M059J (cell line): ENCODE measurements at regions not wholly inside any gene's neighbourhood (a gene's known extent, or its start where the extent isn't known, plus 50 kb on each side); places are given as distances from the start of the nearest gene placed in this dataset.

Experiments
- DNase-seq: peaks from one replicate; pipeline ENCODE4 v3.0.0-alpha.2; 2012; ENCODE audit warnings: low read depth

DNA sequence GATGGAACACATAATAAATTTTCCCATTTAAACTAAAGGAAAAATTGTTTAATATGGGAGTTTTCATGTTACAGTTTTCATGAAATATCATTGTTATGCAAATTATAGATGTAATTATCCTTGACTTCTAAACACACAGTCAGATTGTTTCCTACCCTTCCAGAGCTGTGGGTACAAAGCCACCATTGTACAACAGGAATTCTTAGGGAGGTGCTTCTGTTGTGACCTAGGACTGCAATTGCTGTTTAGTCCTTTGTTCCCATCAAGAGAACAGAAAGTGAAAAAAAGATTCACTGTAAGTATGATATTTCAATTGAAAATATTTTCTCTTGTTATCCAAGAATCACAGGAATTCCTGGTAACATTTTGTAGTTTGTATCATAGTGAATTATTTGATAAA, 455.3 kb upstream of the NAALADL2 start:
- DNase-seq = no peak

DNA sequence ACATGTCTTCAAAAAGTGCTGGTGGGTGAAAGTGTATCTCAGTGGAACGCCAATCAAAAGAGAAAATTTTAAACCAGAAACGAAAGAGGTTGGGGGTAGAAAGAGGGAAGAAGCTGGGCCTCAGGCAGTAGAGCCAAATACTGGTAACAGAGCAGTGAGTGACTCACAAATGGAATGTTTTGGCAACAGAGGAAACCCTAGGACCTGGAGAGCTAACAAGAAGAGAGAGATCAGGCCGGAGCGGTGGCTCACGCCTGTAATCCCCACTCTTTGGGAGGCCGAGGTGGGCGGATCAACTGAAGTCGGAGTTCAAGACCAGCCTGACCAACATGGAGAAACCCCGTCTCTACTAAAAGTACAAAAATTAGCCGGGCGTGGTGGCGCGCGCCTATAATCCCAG, 450.8 kb upstream of the NAALADL2 start:
- DNase-seq = peak; percentile 77

DNA sequence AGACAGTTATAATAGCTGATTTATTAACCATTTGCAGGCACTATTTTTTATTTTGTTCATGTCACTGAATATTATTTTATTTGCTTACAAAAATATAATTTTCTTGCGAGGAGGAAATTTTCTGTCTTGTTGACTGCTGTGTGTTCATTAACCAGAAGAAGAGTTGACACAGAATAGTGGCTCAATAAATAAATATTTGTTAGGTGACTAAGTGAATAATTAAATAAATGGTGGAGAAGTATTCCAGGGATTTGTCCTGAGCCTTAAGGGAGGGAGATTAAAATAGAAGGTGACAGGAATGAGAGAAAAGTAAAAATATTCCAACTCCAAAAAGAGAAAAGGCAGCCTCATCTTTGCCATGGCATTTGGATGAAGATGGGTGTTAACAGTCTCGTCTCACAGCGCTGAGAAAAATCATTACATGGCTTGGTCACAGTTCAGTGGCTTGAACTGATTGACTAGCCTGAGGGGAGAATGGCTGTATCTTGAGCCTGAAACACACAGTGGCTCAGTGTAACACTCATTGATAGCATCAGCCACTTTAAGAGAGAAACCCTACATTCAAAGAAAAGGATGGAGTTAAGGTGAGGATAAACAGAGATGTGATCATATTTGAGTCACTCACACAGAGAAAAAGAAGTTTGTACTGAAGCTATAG, 449.9 kb upstream of the NAALADL2 start:
- DNase-seq = peak; percentile 35

DNA sequence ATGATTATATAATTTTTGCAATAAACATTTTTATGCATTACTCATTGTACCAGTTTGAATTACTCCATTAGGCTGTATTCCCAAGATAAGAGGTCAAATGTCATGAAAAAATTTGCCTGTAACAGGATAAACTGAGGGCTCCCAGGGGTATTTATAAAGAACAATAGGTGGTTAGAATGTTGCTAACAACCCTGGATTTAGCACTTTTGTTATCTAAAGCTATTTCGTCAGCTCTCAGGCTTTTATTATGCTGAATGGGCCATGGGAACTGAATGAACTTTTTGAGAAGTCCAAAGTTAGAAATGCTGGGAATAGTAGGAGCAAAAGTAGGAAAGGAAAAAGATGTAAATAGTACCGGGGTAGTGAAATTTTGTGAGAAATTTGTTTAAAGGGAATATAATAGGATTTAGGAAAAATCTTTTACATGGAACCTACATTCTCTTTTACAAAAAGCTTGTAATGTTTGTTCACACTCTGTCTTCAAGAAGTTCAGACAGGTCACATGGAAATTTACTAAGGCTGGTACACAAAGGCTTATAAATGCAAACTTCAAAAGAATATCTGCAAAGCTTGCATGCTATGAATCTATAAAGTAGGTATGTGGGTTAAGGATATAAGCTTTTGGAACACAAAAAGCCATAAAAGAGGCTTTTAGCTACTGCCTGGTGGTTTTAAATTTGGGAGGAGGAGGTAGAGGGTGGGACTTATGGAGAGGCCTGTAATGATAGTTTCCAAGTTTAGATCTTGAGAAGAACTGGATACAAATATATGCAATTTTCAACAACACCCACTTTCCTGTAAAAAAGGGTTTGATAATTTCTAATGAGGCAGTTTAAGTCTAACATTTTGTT, 445.8 kb upstream of the NAALADL2 start:
- DNase-seq = no peak

- DNase-seq = no peak
Measured at GRCh38 chr3:174414902-174415301, 444.2 kb upstream of the NAALADL2 start.

- no peak for DNase-seq
Measured at GRCh38 chr3:174417573-174417972, 441.6 kb upstream of the NAALADL2 start.

- no peak for DNase-seq
Measured at GRCh38 chr3:174419216-174419615, 439.9 kb upstream of the NAALADL2 start.

DNA sequence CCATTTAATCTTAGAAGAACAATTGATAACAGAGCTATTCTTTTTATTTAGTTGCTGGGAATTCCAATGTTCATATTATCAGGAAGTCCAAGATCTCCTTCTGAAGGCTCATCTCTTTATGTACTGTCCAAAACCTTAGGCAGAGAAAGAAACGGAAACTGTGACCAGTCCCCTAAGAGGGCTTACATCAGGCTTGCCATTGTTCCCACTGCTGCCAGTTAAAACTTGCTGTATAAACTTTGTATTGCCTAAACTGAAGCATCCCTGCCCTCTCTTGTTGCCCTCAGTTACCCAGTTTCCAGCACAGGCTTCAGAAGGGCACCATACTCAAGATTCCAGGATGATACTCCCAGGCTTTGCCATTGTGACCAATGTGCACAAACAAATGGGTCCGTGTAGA, 435.2 kb upstream of the NAALADL2 start:
- DNase-seq = no peak

GRCh38 chr3:174424656-174425055, 434.5 kb upstream of the NAALADL2 start:
- DNase-seq = no peak

GRCh38 chr3:174425422-174425821, 433.7 kb upstream of the NAALADL2 start:
- DNase-seq = no peak

- no peak for DNase-seq
Measured at GRCh38 chr3:174430986-174431385, 428.1 kb upstream of the NAALADL2 start.

GRCh38 chr3:174431717-174432116, 427.4 kb upstream of the NAALADL2 start:
- peak; percentile 39 for DNase-seq

DNA sequence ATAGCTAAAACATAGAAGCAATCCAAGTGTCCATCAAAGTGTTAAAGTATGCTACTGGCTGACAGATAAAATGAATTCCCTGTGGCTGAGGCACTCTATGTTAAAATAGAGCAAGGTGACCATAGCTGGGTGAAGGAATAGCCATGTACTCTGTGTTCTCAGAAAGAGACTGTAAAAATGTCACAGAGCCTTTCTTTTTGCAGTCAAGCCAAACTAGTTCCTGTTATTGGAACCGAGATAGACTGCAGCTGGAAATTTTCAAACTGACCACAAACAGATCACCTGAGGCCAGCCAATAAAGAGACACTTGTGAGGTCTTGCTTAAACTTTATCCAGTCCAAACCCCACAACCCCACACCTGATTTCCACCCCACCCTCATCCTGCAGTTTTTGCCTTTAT, 422.8 kb upstream of the NAALADL2 start:
- no peak for DNase-seq

- peak; percentile 53 for DNase-seq
Measured at GRCh38 chr3:174438501-174439145, 420.5 kb upstream of the NAALADL2 start.

- peak; percentile 100 for DNase-seq
Measured at GRCh38 chr3:174439331-174440252, 419.5 kb upstream of the NAALADL2 start.

DNA sequence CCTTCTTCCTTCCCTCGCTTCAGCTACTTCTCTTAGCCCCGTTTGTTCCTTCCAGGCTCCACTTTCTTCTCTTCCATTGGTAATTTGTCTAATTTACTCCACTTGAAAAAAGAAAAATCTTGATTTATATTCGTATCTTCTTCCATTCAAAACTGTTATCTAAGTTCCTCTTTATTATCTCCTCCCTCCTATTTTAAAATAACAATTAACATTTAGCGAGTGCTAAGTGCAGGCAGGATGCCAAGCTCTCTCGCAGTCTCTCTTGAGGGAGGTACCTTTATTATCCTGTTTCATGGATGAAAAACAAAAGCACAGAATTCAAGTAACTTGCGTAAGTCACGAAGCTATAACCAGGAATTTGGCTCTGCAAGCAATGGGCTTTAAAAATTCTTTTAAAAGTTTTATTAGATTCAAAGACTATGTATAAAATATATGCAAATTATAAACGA, 418.9 kb upstream of the NAALADL2 start:
- peak; percentile 71 for DNase-seq

GRCh38 chr3:174440741-174441587, 418.2 kb upstream of the NAALADL2 start:
- peak; percentile 94 for DNase-seq

DNA sequence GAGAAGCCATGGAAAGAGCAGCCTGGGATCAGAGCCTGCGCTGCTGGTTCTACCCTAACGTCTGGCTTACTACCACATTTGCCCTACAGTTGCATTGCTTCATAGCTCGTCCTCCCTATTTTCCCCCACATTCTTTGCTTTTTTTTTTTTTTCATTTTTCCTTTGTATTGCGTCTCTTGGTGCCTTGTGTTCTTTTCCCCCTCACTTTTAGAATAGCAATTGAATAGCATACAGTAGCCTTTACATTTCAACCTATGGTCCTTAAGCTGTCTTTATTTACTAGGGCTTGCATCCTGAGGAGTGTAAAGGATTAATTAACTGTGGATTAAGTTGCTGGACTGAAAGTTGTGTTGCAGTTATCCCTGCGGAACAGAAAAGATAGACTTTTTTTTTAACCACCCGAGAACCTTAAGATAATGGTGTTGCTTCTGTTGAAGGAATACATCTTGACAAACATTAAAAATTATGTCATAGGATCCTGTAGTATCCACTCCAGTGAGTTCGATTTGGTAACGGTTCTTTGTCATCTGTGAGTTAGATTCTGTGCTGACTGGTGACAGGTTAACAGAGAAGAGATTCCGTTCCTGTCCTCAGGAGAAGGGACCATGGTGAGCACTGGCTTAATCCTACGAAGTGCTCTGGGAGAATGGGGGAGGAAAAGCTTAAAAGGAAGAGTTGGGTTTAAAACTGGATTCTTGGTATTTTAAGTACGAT, 417.4 kb upstream of the NAALADL2 start:
- DNase-seq = peak; percentile 50

- no peak for DNase-seq
Measured at GRCh38 chr3:174442302-174442682, 416.8 kb upstream of the NAALADL2 start.

DNA sequence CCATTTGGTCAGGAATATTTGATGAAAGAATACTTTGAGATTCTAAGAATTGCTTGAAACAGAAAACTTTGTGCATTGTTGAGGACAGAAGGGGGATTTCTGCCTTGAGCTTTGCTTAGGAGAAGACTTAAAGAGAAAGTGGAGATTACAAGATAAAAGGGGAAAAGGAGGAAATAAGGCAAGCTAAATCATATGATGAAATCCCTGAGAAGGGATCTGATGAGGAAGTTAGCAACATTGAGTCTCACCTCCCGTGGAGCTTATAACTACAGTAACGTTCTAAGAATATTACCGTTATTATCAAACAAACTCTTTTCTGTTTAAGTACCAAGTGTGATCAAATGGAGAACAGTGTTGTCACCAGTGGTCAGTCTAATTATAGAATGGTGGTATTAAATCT, 414.7 kb upstream of the NAALADL2 start:
- DNase-seq = no peak
